ENCODE measurements at regions not wholly inside any gene's neighbourhood (a gene's known extent, or its start where the extent isn't known, plus 50 kb on each side); places are given as distances from the start of the nearest gene placed in this dataset.

GRCh38 chr11:86181379-86181778, 63.2 kb upstream of the EED start:
- H3K27ac Mint-ChIP-seq = no peak overlapping the region
- Histone ChIP-seq H3K27ac (no peak overlapping the region), H3K27me3 (no peaks in the 10 kb centered on the region), H3K4me1 (no peaks in the 10 kb centered on the region), H2AFZ (replicated peaks) (no peak overlapping the region), H3K79me2 (ENCODE audit: low read depth) (no peaks in the 10 kb centered on the region), H3K4me2 (no peak overlapping the region), H3F3A (ENCODE audit: low read depth) (no peaks in the 10 kb centered on the region), H3K9ac (no peak overlapping the region), H4K20me1 (ENCODE audit: low read depth) (no peaks in the 10 kb centered on the region), H3K36me3 (no peaks in the 10 kb centered on the region), H3K4me3 (no peak overlapping the region), H3K9me3 (ENCODE audit: low read depth) (no peaks in the 10 kb centered on the region)
- DNase-seq (ENCODE audit: low spot score) = no peak
- H3K4me3 Mint-ChIP-seq = no peak overlapping the region
- H3K9me3 Mint-ChIP-seq = no peaks in the 10 kb centered on the region
- peaks cover 4% of the 10 kb centered on the region for H3K27me3 Mint-ChIP-seq (ENCODE audit: insufficient read depth, low read depth)
- no peaks in the 10 kb centered on the region for H3K4me1 Mint-ChIP-seq
- H3K36me3 Mint-ChIP-seq = no peaks in the 10 kb centered on the region
- TF ChIP-seq, protein P1, sequence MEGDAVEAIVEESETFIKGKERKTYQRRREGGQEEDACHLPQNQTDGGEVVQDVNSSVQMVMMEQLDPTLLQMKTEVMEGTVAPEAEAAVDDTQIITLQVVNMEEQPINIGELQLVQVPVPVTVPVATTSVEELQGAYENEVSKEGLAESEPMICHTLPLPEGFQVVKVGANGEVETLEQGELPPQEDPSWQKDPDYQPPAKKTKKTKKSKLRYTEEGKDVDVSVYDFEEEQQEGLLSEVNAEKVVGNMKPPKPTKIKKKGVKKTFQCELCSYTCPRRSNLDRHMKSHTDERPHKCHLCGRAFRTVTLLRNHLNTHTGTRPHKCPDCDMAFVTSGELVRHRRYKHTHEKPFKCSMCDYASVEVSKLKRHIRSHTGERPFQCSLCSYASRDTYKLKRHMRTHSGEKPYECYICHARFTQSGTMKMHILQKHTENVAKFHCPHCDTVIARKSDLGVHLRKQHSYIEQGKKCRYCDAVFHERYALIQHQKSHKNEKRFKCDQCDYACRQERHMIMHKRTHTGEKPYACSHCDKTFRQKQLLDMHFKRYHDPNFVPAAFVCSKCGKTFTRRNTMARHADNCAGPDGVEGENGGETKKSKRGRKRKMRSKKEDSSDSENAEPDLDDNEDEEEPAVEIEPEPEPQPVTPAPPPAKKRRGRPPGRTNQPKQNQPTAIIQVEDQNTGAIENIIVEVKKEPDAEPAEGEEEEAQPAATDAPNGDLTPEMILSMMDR (IDR thresholded peaks at IDR 0.05) = no peak
- TF ChIP-seq EZH2phosphoT487 (IDR thresholded peaks at IDR 0.05) (no peak), EZH2 (IDR thresholded peaks at IDR 0.05) (no peak)

GRCh38 chr11:86180851-86181250, 63.7 kb upstream of the EED start:
- no peaks in the 10 kb centered on the region for H3K36me3 ChIP-seq
- peaks cover 4% of the 10 kb centered on the region for H3K27me3 Mint-ChIP-seq (ENCODE audit: insufficient read depth, low read depth)
- no peaks in the 10 kb centered on the region for H4K20me1 ChIP-seq (ENCODE audit: low read depth)
- no peaks in the 10 kb centered on the region for H3K79me2 ChIP-seq (ENCODE audit: low read depth)
- TF ChIP-seq EZH2 (IDR thresholded peaks at IDR 0.05) = no peak
- TF ChIP-seq, protein P1 (IDR thresholded peaks at IDR 0.05) = no peak
- no peak for TF ChIP-seq EZH2phosphoT487 (IDR thresholded peaks at IDR 0.05)
- no peaks in the 10 kb centered on the region for H3K36me3 Mint-ChIP-seq
- H3K9me3 Mint-ChIP-seq = no peaks in the 10 kb centered on the region
- H3K9me3 ChIP-seq (ENCODE audit: low read depth) = no peaks in the 10 kb centered on the region
- no peaks in the 10 kb centered on the region for H3K4me1 Mint-ChIP-seq
- no peak overlapping the region for H3K4me2 ChIP-seq
- H3K27ac Mint-ChIP-seq = no peak overlapping the region
- no peak for DNase-seq (ENCODE audit: low spot score)
- H3F3A ChIP-seq (ENCODE audit: low read depth) = no peaks in the 10 kb centered on the region
- no peak overlapping the region for H3K27ac ChIP-seq
- H3K9ac ChIP-seq = no peak overlapping the region
- no peak overlapping the region for H3K4me3 Mint-ChIP-seq
- no peak overlapping the region for H3K4me3 ChIP-seq
- H2AFZ ChIP-seq (replicated peaks) = no peak overlapping the region
- no peaks in the 10 kb centered on the region for H3K4me1 ChIP-seq
- H3K27me3 ChIP-seq = no peaks in the 10 kb centered on the region

DNA sequence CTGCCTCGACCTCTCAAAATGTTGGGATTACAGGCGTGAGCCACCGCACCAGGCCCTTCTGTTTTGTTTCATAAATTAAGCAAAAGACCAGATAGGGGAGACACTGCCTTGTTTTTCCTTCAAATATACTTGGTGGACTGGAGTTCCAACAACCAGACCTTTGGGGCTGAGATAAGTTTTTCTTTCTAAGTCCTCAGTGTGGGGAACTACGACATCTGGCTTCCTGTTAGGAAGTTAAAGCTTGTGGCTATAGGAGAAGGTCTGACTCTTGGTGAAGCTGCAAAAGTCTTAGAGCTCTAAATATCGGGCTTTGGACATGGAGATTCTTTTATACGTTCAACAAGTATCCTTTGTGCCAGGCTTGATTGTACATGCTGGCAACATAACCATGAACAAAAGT, 64.1 kb upstream of the EED start:
- no peak for DNase-seq (ENCODE audit: low spot score)
- H3K36me3 Mint-ChIP-seq = no peaks in the 10 kb centered on the region

More for the DNA sequence above, 64.1 kb upstream of the EED start:
- Histone ChIP-seq H3K4me1 (no peaks in the 10 kb centered on the region), H3K9me3 (ENCODE audit: low read depth) (no peaks in the 10 kb centered on the region), H2AFZ (replicated peaks) (no peak overlapping the region), H3K4me3 (no peak overlapping the region), H3K27ac (no peak overlapping the region), H3K9ac (no peak overlapping the region), H3K27me3 (no peaks in the 10 kb centered on the region), H3F3A (ENCODE audit: low read depth) (no peaks in the 10 kb centered on the region), H3K4me2 (no peak overlapping the region), H3K79me2 (ENCODE audit: low read depth) (no peaks in the 10 kb centered on the region), H3K36me3 (no peaks in the 10 kb centered on the region), H4K20me1 (ENCODE audit: low read depth) (no peaks in the 10 kb centered on the region)
- no peaks in the 10 kb centered on the region for H3K4me1 Mint-ChIP-seq
- peaks cover 6% of the 10 kb centered on the region for H3K27me3 Mint-ChIP-seq (ENCODE audit: insufficient read depth, low read depth)
- TF ChIP-seq, protein P1 (IDR thresholded peaks at IDR 0.05) = no peak
- TF ChIP-seq EZH2phosphoT487 (IDR thresholded peaks at IDR 0.05) (no peak), EZH2 (IDR thresholded peaks at IDR 0.05) (no peak)
- H3K27ac Mint-ChIP-seq = no peak overlapping the region
- no peak overlapping the region for H3K4me3 Mint-ChIP-seq
- H3K9me3 Mint-ChIP-seq = no peaks in the 10 kb centered on the region

Measured in neural progenitor cell (in vitro differentiated cells).